CD4-positive, alpha-beta T cell treated with Interleukin-21 for 1 hour (primary cell): ENCODE measurements at regions not wholly inside any gene's neighbourhood (a gene's known extent, or its start where the extent isn't known, plus 50 kb on each side); places are given as distances from the start of the nearest gene placed in this dataset.
"Not testable (repeated sequence)": the region's sequence is repeated elsewhere in the genome, so short reads cannot be mapped to it uniquely, and the experiment has no call there.

ENCODE experiments used
- DNase-seq: peaks from one replicate; pipeline ENCODE4 v3.0.0-alpha.2; 2020

DNA sequence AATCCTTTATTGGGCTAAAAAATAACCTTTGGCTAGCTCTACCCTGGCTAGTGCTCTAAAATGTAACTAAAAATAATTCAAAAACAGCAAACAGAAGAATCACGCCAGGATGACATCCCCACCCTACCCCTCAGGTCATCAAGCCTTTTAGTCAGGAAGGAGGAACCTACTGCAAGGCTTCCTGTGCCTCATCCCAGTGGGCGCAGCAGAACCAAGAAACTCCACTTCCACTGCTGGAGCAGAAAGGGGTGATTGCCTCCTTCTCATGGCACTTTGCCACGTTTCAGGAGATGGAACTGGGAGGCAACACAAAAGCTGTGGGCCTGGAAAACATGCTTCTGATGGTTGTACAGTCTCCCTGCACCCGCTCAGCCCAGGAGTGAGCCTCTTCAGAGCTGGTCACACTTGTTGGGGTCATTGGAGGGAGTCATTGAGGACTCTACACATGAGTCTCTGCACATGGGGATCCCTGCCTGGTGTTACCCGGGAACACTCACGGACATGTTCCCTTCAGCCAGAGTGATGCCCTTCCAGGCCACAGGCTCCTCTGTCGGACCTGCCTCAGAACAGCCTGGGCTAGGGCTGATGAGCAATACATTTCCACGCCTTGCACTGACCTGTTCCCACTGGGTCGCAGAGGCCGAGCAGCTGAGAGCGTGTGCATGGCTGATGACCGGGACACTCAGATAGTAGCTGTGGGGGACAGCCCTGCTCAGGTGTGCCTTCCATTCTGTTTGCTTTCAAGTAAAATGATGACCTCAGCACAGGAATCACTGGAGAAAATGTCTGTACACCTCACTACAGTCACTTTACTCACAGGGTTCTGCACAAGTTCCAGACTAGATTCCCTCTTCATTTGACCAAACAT lies 355.3 kb downstream of the FGFR2 start:
- DNase-seq = no peak

DNA sequence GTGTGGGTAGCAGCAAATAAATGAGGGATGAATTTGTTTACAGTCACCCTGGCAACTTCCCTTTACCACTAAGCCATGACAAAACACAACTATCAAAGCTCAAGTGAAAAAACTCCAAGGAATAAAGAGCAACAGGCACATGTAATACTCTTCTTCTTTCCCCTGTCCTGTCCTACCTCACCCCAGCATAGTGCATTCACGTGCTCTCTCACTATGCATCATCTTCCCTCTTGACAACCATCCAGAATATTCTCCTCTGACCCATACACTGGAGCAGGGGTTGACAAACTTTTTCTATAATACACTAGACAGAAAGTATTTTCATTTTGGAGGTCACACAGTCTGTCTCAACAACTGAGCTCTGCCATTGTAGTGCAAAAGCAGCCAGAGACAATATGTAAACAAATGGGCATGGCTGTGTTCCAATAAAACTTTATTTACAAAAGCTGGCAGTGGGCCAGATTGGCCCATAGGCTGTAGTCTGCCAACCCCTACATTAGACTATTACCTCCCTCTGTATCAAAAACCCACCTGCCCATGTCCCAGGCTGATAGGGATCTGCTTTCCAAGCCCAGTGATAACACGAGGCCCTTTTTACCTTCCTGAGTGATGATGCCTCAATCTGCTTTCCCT lies 354.5 kb downstream of the FGFR2 start:
- no peak for DNase-seq

DNA sequence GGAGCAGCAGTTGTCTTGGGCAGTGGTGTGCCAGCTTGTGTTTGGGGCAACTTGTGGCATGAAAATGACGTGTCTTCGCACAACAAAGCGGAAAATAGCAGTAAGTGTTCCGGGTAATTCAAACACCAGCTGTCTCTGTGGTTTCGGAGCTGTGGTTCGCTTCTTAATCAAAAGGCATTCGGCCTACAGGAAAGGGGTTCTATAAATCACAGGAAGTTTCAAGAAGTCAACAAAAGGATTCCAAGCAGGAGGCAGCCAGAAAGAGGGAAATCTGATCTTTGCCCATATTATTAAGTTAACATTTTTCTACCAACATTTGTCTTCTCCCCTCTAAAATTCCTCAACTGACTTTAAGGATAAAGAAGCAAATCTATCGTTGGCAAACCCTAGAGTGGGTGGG lies 353.4 kb downstream of the FGFR2 start:
- DNase-seq = no peak

DNA sequence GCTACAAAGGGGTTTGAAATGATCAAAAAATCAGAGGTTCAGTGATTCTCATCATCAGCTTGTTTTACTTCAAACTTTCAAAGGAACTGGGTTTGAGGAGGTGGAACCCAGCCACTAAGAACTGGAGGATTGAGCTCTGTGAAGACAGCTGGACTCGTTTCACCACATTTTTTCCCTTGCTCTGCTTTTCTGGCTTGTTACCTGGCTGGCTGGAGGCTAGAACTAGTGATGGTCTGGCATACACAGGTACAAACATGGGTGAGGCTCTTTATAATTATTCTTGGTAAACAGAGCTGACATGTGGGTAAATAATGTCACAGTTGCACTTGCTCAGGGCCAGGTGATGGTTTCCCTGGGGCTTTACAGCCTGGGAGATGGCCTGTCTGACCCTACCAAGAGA lies 352.5 kb downstream of the FGFR2 start:
- no peak for DNase-seq

DNA sequence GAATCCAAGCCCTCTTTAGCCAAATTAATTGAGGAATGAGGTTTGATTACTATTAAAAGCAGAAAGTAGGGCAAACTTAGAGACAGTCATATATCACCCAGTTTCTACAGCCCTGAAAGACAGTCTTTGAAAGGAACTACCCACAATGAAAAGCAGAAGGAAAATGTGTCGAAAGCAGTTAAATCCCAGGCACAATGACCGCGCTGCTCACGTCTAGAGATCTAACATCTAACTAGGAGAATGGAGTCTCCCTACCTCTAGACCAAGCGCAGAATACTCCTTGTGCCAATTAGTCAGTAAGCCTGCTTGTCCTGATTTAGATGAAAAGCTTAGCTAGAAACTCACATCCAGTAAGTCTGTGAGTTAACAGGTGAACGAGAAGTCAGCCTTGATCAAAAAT lies 350.0 kb downstream of the FGFR2 start:
- no peak for DNase-seq

DNA sequence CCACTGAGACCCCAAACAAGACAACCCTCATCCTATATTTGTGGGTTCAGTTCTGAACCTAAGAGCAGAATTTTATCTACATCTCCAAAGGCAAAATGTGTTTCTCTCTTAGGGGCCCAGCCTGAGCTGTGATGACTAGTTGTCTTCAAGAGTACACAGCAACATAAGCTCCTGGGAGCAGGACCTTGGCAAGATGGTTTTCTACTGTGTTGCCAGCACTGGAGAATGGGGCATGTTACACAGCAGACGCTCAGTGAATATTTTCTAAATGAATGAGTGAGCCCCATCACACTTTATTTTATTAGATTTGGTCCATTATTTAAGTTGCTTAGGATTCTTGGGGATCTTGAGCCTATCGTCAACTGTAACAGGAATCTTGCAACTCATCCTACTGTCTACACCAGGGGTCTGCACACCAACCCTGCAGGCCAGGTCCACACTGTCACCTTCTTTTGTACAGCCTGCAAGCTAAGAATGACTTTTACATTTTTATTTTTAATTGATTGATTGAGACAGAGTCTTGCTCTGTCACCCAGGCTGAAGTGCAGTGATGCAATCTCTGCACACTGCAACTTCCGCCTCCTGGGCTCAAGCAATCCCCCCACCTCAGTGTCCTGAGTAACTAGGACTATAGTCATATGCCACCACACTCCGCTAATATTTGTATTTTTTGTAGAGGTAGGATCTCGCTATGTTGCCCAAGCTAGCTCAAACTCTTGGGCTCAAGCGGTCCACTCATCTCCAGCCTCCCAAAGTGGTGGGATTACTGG lies 347.1 kb downstream of the FGFR2 start:
- no peak for DNase-seq

DNA sequence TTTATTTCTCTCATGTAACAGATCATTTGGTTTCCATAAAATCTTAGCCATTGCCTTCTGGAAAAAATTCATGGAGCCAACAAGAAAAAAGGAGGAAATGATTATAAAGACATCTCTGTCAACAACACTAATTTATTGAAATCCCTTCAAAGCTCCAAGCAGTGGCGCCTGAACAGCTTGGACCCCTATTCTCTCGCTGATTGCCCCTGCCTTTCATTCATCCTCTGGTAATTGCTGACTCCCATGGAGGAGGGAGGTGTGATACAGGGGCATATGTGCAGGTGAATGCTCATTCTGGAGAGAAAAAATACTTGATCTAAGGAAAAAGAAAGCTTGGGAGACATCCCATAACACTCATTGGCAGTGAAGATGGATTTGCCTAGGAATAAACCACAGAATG lies 345.5 kb downstream of the FGFR2 start:
- no peak for DNase-seq

DNA sequence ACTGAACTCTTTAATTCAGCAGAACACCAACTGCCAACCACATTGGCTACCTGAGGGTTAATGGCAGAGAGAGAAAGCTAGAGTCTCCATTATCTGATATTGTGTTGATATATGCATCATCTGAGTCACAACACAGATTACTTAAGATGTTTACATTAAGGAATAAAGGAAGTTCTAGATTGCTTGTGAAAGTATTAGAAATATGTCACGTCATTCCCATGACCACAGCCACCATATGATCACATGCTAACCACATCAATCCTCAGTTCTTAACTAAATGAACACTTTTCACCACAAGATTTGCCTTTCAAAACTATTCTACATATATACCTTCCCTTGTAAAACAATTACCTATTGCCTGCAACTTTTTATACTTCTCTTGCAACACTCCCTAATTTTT lies 337.9 kb downstream of the FGFR2 start:
- no peak for DNase-seq

DNA sequence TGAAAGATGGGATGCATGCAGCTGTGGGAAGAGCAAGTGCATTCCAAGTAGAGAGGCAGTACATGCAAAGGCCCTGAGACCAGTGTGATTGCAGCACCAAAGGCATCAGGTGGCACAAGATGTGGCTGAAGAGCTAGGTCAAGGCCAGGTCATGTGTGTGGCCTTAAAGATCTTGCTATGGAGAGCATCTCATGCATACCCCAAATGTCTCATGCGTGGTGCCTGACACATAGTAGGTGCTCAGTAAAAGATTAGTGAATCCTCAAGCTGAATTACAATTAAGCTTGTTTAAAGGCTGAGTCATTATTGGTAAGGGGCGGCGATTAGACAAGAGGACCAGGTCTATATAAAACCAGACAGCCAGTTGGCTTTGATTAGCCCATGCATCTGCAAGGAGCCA lies 336.6 kb downstream of the FGFR2 start:
- no peak for DNase-seq

DNA sequence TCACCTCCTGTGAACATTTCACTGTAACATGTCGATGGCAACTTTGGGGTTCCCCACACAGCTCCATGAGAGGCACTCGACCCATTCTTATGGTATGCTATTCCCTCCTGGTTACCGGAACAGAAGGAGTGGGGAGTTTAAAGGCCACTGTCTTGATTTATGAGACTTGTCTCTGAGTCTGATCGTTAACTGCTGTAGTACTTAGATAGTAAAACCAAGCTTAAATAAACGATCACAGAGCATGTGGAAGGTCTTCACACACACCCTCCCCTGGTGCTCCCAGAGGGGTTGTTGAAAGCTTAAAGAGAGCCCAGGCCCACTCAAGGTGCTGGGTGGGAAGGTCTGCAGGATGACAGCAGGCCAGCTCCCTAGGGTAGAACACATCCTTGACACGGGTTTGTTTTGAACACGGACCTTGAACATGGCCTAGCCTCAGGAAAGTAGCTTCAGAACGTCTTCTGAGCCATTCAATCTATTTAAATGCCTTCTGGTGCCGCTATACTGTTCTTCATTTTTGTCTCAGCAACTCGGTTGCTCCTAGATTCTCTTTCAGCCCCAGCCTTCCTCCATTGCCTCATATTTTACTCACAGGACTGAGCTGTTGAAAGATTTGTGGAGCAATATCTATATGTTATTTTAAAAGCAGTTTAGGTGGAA lies 335.3 kb downstream of the FGFR2 start:
- DNase-seq = no peak

DNA sequence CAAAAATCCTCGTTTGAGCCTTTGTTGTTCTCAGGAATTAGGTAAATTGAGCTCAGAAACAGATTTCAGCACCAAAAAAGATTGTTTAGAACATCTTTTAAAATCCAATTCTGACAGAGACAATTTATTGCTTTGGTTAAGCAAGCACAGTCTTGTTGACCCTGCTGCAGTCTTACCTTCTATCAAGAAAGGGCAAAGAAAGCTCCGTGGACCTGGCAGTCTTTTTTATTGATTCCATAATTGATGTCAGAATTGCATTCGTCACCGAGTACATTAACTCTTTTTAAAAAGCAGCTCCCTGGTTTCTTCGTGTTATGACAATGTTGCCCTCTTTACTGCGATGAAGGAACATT lies 334.8 kb downstream of the FGFR2 start:
- no peak for DNase-seq

DNA sequence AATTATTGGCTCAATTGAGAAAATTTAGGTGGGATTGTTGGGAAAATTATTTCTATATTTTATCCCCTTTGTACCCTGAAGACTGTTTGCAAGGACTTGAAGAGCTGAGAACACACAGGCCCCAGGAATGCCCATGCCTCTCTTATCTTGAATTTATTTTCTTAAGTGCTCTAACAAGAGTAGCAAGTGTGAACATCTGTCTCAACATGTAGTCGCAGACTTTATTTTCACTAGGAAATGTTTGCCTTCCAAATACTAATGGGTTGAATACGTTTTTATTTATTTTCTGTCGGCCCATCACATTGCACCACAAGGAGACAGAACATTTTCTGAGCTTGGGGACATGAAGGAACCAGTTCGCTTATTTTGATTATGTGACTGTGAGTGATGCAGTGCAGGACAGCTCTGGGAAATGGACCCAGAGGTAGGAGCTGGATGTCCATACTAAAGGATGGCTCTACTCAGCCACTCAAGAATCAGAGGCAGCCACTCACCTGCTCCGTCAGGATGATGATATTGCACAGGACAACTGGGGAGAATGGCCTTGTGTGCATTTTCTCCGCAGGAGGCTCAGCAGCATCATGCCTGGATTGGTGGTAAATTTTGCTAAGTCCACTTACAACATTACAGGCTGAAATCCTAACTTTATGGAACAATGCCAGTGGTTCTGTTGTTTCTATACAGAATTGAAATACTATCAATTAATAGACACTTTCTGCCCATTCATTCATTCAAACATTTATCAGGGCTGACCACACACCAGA lies 332.7 kb downstream of the FGFR2 start:
- no peak for DNase-seq

DNA sequence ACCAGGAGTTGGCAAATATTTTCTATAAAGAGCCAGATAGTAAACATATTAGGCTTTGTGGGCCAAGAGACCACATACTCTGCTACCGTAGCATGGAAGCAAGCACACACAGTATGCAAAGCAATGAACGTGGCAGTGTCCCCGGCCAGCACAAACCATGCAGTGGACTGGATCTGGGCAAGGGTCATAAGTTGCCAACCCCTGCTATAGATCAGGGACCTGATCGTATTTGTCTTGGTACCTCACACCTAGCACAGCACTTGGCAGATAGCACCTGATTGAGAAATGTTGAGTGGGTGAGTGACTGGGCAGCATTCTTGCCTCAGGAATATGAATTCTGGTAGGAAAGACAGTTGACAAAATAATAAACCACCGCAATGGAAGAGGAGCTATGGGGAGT lies 331.9 kb downstream of the FGFR2 start:
- no peak for DNase-seq

DNA sequence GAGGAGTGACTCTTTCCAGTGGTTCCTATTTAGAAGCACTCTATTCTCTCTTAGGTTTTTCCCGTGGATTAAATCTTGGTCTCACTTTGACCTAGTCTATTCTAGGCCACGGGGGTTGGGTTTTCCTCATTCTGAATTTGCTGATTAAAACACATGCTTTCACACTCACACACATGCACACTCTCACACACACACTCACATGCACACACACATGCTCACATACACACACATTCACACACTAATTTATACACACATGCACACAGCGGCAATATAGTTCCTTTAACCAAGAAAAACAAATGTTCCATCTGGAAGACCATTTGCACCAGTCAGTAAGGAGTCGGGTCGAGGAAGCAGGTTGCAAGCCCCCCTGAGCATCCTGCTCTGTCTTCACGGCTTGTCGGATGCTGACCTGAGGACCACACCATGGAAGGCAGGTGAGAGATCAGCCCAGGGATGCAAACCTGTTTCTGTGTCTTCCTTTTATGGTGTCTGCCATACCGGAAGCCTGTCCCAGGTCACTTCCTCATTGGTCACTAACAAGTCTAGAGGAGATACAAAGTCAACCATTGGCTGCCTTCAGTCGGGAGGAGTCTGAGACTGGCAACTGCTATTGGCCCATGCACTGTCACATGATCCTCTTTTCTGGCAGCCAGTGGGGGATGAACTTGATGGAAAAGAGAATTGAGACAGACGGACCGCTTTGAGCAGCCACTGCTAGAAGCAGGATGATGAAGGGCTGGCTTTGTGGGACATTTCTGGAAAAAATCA lies 330.8 kb downstream of the FGFR2 start:
- no peak for DNase-seq

DNA sequence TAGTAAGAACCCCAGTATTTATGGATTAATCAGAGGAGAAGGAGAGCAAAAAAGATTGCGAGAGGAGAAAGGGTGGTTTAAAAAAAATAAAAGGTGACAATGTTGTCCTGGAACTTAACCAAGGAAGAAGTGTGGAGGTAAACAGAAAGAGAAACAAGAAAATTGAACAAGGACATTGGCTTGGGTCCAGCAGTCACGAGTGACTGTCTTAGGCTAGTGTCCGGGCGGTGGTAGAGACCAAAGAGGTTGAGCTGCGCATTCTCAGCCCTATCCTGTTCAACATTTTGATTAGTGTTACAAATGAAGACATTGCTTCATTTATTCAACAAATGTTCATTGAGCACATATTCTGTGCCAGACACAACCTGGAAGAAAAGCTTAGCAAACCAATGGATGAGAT lies 329.9 kb downstream of the FGFR2 start:
- DNase-seq = no peak

DNA sequence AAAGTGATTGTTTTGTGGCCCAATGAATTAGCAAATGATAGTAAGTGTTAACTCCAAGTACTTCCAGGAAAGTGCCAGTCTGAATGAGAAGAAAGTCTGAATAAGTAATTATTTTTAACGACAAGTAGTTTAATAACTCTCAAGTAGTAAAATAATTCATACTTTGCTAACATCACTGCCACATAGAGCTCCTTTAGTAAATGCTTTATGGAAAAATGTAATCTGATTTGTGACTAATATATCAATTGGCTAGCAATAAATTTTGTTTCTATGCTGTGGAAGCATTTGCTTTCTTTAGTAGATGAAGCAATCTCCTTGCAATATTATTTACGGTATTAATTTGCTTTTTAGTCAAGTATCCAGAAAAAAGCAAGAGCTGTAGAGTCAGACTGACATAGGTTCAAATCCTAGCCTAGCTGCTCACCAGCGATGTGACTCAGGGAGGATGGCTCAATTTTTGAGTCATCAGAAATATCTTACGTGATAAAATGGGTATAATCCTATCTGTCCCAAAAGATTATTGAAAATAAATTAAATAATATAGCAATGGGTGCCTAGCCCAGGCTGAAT lies 329.3 kb downstream of the FGFR2 start:
- DNase-seq = no peak

DNA sequence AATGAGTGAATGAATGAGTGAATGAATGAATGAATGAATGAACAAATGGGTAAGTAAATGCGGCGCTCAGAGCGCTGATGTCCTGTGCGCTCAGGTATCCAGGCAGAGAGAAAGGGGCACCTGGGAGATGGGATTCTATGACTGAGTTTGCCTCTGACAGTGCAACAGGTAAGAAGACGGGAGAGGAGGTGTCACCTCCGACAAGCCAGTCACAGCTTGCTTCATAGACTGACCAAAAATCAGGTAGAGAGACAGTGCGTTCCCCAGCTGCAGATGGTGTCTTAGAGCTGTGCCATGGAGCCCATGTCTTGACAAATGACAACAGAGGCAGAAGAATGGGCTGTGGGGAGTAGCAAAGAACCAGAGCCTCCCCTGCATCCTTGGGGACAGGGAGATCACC lies 327.3 kb downstream of the FGFR2 start:
- DNase-seq = no peak

DNA sequence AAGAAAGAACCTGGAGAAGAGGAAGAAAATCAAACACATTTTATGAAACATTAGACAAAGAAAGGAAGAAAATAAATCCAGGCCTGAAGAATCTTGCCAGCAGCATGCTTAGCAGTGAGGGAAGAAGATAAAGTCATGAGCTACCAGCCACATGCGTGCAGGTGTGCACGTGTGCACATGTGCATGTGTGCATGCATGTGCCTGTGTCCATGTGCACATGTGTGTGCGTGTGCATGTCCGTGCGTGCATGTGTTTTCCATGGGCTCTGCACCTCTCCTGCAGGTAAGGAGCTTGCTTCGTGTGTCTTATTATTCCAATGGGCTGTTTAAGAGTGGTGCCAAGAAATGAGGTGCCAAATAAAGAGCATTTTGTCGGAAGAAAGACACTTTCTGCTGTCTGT lies 322.2 kb downstream of the FGFR2 start:
- DNase-seq = no peak

DNA sequence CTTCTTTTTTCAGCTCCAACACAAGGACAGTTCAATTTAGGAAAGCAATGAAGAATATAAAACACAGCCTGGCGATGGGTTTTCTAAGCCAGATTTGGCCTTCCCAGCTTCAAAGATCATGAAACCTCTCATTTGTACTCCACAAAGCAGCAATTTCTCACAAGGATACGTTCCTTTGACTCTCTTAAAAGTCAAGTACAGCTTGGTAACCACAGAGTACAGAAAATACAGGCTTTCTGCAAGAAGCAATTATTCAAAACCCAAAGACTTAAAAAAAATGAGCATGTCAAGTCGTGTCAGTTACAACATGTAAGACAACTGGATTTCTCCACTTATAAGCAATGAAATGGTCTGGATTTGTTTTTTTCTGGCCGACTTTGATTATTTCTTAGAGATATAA lies 321.4 kb downstream of the FGFR2 start:
- no peak for DNase-seq

DNA sequence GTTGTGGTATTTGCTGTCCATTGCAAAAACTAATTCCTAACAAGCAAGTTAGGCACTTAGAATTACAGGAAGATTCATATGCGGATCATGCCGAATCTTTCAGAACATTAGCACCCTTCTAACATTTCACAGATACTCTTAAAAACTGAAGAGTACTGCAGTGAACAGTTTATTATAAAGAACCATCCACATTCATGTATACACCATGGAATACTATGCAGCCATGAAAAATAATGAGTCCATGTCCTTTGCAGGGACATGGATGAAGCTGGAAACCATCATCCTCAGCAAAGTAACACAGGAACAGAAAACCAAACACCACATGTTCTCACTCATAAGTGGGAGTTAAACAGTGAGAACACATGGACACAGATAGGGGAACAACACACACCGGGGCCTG lies 319.9 kb downstream of the FGFR2 start:
- DNase-seq = not testable (repeated sequence)

DNA sequence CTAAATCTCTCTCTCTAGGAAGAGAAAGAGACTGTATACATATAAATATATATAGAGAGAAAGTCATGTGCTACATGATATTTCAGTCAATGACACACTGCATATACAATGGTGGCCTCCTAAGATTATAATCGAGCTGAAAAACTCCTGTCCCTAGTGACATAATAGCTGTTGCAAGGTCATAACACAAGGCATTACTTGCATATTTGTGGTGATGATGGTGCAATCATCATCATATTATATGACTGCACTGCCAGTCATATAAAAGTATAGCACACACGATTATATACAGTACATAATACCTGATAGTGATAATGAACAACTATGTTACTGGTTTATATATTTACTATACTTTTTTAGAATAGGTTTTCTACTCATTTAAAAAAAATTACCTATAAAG lies 316.7 kb downstream of the FGFR2 start:
- no peak for DNase-seq

DNA sequence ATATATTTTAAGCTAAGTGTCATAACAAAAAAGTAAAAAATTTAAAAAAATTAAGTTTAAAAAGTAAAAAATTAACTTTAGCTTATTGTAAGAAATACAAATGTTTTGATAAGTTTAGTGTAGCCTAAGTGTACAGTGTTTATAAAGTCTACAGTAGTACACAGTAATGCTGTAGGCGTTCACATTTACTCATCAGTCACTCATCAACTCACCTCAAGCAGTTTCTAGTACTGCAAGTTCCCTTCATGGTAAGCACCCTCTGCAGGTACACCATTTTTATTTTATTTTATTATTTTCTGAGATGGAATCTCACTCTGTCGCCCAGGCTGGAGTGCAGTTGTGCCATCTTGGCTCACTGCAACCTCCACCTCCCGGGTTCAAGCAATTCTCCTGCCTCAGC lies 316.0 kb downstream of the FGFR2 start:
- no peak for DNase-seq
